Hematopoietic multipotent progenitor cell treated with erythropoietin and hydrocortisone succinate and interleukin-3 and kit ligand, for 8 days (in vitro differentiated cells): ENCODE measurements at regions not wholly inside any gene's neighbourhood (a gene's known extent, or its start where the extent isn't known, plus 50 kb on each side); places are given as distances from the start of the nearest gene placed in this dataset.
A peak's percentile ranks its signal among the peaks of the same experiment; 100 is the strongest.

Experiments used
- DNase-seq: peaks from one replicate; pipeline ENCODE4 v3.0.0-alpha.2; 2015

DNA sequence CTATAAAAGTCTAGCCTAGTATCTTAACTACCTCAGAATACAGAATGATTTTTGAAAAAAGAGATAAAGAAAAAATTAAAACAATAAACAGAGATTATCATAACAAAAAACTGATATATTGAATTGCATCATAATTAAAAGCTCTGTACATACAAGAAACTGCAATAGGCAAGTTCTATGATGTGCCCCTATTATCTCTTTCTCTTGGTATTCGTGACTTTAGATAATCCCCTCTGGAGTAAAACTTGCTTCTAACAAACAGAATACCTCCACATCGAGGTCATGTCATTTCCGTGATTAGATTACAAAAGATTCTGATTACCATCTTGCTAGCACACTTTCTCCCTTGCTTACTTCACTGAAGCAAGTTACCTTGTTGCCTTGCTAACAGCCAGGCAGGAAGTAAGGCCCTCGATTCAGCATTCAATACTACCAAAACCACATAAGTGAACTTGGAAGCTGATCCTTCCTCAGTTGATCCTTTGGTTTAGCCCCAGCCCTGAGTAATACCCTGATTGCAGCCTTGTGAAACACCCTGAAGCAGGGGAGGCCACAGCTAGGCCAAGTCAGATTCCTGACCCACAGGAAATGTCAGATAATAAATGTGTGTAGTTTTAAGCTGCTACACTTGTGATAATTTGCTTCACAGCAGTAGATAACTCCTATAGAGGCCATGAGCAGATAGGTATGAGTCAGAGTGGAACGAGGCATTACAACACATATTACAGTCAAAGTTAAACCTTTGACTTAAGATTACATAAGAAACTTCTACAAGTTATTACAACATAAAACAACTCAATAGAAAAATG, 53.7 kb upstream of the TMX4 start:
- DNase-seq: peak; percentile 9

DNA sequence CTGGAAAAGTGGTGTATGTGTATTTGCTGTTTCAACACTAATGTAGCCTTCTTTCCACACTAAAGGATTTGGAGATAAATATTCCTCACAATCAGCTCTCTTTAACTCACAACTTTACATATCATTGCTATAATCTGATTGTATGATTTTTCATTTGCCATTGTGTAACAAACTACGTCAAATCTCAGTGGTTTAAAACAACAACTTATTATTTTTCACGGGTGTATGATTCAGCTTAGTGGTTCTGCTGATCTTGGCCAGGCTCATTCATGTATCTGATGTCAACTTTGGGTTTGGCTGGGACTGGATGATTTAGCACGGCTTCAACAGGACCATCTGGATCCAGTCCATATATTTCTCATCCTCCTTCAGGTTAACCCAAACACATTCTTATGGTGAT, 55.4 kb upstream of the TMX4 start:
- DNase-seq: no peak

DNA sequence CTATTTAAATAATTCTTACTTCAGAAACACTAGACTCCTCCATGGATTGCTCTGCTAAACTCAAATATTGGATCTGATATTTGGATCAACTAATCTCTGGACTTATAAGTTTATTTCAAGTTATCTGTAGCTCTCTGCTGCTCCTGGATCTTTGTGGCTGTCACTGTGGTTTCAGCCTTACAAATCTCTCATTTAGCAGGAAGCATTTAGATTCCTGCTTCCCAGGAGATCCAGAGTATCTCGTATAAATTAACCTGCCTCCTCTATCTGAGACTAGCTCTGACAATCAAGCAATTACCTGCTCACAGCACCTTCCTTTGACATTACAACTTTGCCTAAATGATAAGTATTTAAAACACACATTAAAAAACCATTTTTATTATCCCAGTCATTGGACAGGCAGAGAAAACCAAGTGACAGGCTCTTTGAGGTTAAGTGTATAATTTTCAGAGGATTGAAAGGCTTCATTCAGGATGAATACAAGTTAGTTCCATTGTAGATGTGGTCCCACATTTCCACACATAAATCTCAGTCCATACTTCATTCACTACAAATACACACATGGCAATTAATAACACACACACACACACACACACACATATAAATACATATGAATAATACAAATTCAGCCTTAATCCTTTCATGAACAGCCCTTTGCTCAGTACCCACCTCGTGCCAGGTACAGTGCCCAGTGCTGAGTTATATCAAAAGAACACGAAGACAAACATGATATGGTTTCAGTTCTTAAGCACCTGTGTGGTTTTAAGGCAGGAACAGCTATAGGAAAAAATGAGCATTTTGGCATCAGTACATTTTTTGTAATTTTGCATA, 55.5 kb upstream of the PLCB1 start:
- DNase-seq: no peak

DNA sequence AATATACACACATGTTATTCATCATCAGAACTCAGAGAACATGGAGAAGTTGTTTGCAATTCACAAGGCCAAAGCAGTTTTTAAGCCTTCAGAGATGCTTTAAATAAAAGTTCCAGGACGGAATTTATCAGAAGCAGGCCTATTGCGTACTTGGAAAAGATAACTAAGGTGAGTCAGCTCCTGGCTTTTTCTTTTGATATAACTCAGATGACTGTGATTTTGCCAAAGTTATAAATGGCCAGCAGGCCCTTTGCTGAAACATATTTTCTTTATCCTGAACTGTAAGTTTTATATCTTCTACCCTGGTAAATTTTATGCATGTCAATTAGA, 55.0 kb upstream of the PLCB1 start:
- no peak for DNase-seq

DNA sequence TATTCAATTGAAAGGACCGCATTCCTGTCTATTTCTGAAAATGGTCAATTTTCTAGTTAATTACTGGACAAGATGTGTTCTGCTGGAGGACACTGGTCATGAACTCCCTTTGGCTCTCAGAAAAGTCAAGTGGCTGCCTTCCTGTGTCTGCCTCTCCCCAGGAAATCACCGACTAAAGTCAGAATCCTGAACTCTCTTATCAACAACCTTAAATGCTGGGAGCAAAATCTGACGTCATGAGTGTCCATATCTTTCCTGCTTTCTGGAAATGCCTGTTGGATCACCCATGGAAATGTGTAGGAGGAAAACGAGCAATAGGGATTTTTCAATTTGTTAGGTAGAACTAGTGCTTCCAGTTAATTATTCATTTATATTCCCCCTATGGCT, 53.5 kb upstream of the PLCB1 start:
- no peak for DNase-seq

GRCh38 chr20:8079976-8080375, 52.1 kb upstream of the PLCB1 start:
- DNase-seq: no peak

GRCh38 chr20:8082025-8082424, 50.0 kb upstream of the PLCB1 start:
- no peak for DNase-seq
